Esophagus muscularis mucosa (tissue), 3 donors: ENCODE measurements at regions not wholly inside any gene's neighbourhood (a gene's known extent, or its start where the extent isn't known, plus 50 kb on each side); places are given as distances from the start of the nearest gene placed in this dataset.

Experiments used
- CTCF ChIP-seq, 3 experiments: fragments of 200-600 bp in 2 of 3; fragments of 450-650 bp in 1 of 3; sonication (generic) in 2 of 3; IDR thresholded peaks; one replicate each; pipeline ENCODE4 v1.5.1; 2017 to 2019; ENCODE audit warnings: antibody characterized with exemption in 3 of 3, mild to moderate bottlenecking in 2 of 3, moderate library complexity in 1 of 3
- POLR2A ChIP-seq: fragments of 450-650 bp; IDR thresholded peaks from one replicate; pipeline ENCODE4 v1.6.1; 2017; ENCODE audit warnings: antibody characterized with exemption, moderate library complexity, mild to moderate bottlenecking, low read depth

GRCh38 chr6:11391934-11392777 is 145.4 kb upstream of the TMEM170B start:
- TF ChIP-seq CTCF (IDR thresholded peaks at IDR 0.05), result no peak
- TF ChIP-seq POLR2A, result no peak
